Astrocyte (in vitro differentiated cells and primary cell): ENCODE measurements at regions not wholly inside any gene's neighbourhood (a gene's known extent, or its start where the extent isn't known, plus 50 kb on each side); places are given as distances from the start of the nearest gene placed in this dataset.
"Not testable (repeated sequence)": the region's sequence is repeated elsewhere in the genome, so short reads cannot be mapped to it uniquely, and the experiment has no call there.

Experiments used
- DNase-seq: peaks from one replicate; pipeline ENCODE4 v3.0.0-alpha.2; 2010; ENCODE audit warnings: low read depth
- FAIRE-seq: peaks from 2 replicates; lab custom pipeline; 2011; peaks lifted over from hg19 to GRCh38; lab: Jason Lieb, UNC
- H2AFZ ChIP-seq: 2 replicates; pipeline ENCODE4 v1.6.0; 2012; ENCODE audit warnings: low read depth, low read length, inconsistent platforms
- H3K27ac ChIP-seq: 2 replicates; pipeline ENCODE4 v1.5.1; 2011; ENCODE audit warnings: low read depth, low read length, inconsistent platforms
- H3K27me3 ChIP-seq: 2 replicates; pipeline ENCODE4 v1.6.0; 2011; ENCODE audit warnings: low read length, inconsistent platforms; ENCODE audit not compliant: insufficient read depth
- H3K36me3 ChIP-seq: 2 replicates; pipeline ENCODE4 v1.5.1; 2011; ENCODE audit warnings: low read length, inconsistent platforms; ENCODE audit not compliant: insufficient read depth
- H3K4me1 ChIP-seq: 2 replicates; pipeline ENCODE4 v1.5.1; 2011; ENCODE audit warnings: low read length, inconsistent platforms; ENCODE audit not compliant: insufficient read depth
- H3K4me2 ChIP-seq: 2 replicates; pipeline ENCODE4 v1.6.0; 2012; ENCODE audit warnings: low read length, inconsistent platforms
- H3K4me3 ChIP-seq: 2 replicates; pipeline ENCODE4 v1.5.1; 2011; ENCODE audit warnings: low read depth, mild to moderate bottlenecking, low read length, inconsistent platforms; ENCODE audit not compliant: insufficient read depth
- H3K79me2 ChIP-seq: 2 replicates; pipeline ENCODE4 v1.6.0; 2012; ENCODE audit warnings: mild to moderate bottlenecking, low read length, inconsistent platforms; ENCODE audit not compliant: insufficient read depth
- H3K9ac ChIP-seq: 2 replicates; pipeline ENCODE4 v1.6.0; 2012; ENCODE audit warnings: mild to moderate bottlenecking, low read length, inconsistent platforms
- H3K9me3 ChIP-seq: 2 replicates; pipeline ENCODE4 v1.5.1; 2012; ENCODE audit warnings: low read depth, mild to moderate bottlenecking, low read length, inconsistent platforms; ENCODE audit not compliant: insufficient read depth
- H4K20me1 ChIP-seq: 2 replicates; pipeline ENCODE4 v1.6.0; 2012; ENCODE audit warnings: low read length, inconsistent platforms; ENCODE audit not compliant: insufficient read depth
- H3K27ac Mint-ChIP-seq: one replicate; pipeline ENCODE4 v1.8.0; 2021; ENCODE audit warnings: mild to moderate bottlenecking, mixed read lengths; ENCODE audit not compliant: unreplicated experiment
- H3K27me3 Mint-ChIP-seq: one replicate; pipeline ENCODE4 v1.8.0; 2021; ENCODE audit warnings: low read depth, mixed read lengths; ENCODE audit not compliant: unreplicated experiment
- H3K36me3 Mint-ChIP-seq: one replicate; pipeline ENCODE4 v1.8.0; 2021; ENCODE audit warnings: low read depth, mixed read lengths; ENCODE audit not compliant: unreplicated experiment
- H3K4me1 Mint-ChIP-seq: one replicate; pipeline ENCODE4 v1.8.0; 2021; ENCODE audit warnings: low read depth, mixed read lengths; ENCODE audit not compliant: unreplicated experiment
- H3K4me3 Mint-ChIP-seq: one replicate; pipeline ENCODE4 v1.8.0; 2021; ENCODE audit warnings: mild to moderate bottlenecking, moderate library complexity, mixed read lengths; ENCODE audit not compliant: unreplicated experiment
- H3K9me3 Mint-ChIP-seq: one replicate; pipeline ENCODE4 v1.8.0; 2021; ENCODE audit warnings: mild to moderate bottlenecking, mixed read lengths; ENCODE audit not compliant: unreplicated experiment

GRCh38 chr17:64791226-64791625, 128.1 kb downstream of the LRRC37A3 start:
- DNase-seq, H3K9ac ChIP-seq, H4K20me1 ChIP-seq, FAIRE-seq, H3K27ac Mint-ChIP-seq, H3K4me3 Mint-ChIP-seq, H3K4me2 ChIP-seq, H3K27me3 Mint-ChIP-seq, H3K4me1 ChIP-seq, H2AFZ ChIP-seq, H3K79me2 ChIP-seq, H3K9me3 Mint-ChIP-seq, H3K4me1 Mint-ChIP-seq, H3K9me3 ChIP-seq, H3K36me3 ChIP-seq, H3K27ac ChIP-seq, H3K27me3 ChIP-seq, H3K4me3 ChIP-seq: not testable (repeated sequence)
- peaks cover 17% of the 10 kb centered on the region for H3K36me3 Mint-ChIP-seq

DNA sequence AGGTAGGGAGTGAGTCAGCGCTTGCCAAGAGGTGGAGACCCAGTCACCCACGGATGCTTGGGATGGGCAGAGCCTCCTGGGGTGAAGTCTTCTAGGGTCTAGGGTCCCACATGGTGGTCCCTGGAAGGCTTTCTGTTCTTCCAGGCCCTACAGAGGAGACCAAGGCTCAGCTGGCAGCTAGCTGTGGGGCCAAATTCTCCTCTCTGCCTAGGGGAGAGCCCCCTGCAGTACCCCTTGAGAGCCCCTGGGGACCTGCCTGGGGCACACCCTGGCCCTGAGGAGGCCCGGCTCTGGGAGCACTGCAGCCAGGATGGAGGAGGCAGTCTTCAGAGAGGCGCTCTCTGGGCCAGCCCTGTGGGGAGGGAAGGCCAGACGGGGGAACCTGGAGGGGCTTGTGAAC, 128.6 kb upstream of the SMURF2 start:
- not testable (repeated sequence) for H3K36me3 ChIP-seq, H3K9me3 Mint-ChIP-seq, H3K4me1 Mint-ChIP-seq, H3K27ac ChIP-seq, H3K9me3 ChIP-seq, H3K27me3 ChIP-seq, H3K27ac Mint-ChIP-seq, H3K79me2 ChIP-seq, H2AFZ ChIP-seq, H4K20me1 ChIP-seq, DNase-seq, H3K4me3 ChIP-seq, H3K4me1 ChIP-seq, H3K9ac ChIP-seq, H3K4me3 Mint-ChIP-seq, H3K4me2 ChIP-seq, FAIRE-seq, H3K27me3 Mint-ChIP-seq
- peaks cover 21% of the 10 kb centered on the region for H3K36me3 Mint-ChIP-seq

- H3K79me2 ChIP-seq, H2AFZ ChIP-seq, H3K27ac ChIP-seq, H3K9me3 Mint-ChIP-seq, DNase-seq, H3K9me3 ChIP-seq, H3K4me2 ChIP-seq, H3K9ac ChIP-seq, H3K4me3 ChIP-seq, FAIRE-seq, H3K4me1 Mint-ChIP-seq, H3K27me3 ChIP-seq, H3K27me3 Mint-ChIP-seq, H4K20me1 ChIP-seq, H3K4me3 Mint-ChIP-seq, H3K4me1 ChIP-seq, H3K36me3 ChIP-seq, H3K27ac Mint-ChIP-seq: not testable (repeated sequence)
- peaks cover 20% of the 10 kb centered on the region for H3K36me3 Mint-ChIP-seq
Measured at GRCh38 chr17:64790193-64790592, 128.1 kb upstream of the SMURF2 start.

DNA sequence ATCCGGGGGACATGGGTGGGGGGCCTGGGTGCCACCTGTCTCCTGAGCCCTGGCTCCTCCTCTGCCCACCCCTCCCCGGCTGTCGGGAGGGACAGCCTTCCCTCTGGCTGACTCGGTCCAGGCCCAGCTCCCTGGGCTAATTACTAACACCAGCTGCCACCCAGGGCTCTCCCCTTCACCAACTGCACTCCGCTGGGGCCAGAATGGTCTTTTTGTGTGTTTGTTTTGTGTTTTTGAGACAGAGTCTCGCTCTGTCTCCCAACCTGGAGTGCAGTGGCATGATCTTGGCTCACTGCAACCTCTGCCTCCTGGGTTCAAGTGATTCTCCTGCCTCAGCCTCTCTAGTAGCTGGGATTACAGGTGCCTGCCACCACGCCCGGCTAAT, 126.9 kb upstream of the SMURF2 start:
- Mint-ChIP-seq H3K4me1 (peaks cover 11% of the 10 kb centered on the region), H3K36me3 (peaks cover 17% of the 10 kb centered on the region)
- not testable (repeated sequence) for H3K27me3 Mint-ChIP-seq, H2AFZ ChIP-seq, H3K4me2 ChIP-seq, H3K36me3 ChIP-seq, H3K4me1 ChIP-seq, H3K9me3 Mint-ChIP-seq, H3K9ac ChIP-seq, H3K27ac ChIP-seq, H3K79me2 ChIP-seq, H3K9me3 ChIP-seq, H3K27me3 ChIP-seq, DNase-seq, FAIRE-seq, H3K4me3 ChIP-seq, H3K27ac Mint-ChIP-seq, H3K4me3 Mint-ChIP-seq, H4K20me1 ChIP-seq
